Suprapubic skin (tissue), 4 donors: ENCODE measurements at regions not wholly inside any gene's neighbourhood (a gene's known extent, or its start where the extent isn't known, plus 50 kb on each side); places are given as distances from the start of the nearest gene placed in this dataset.
"Not testable (repeated sequence)": the region's sequence is repeated elsewhere in the genome, so short reads cannot be mapped to it uniquely, and the experiment has no call there.

Source experiments
- DNase-seq, 2 donors: peaks; one replicate each; pipeline ENCODE4 v3.0.0-alpha.2; 2019; ENCODE audit warnings: low spot score in 2 of 2
- H3K27ac ChIP-seq: fragments of 200-600 bp; sonication (generic); one replicate; pipeline ENCODE4 v1.5.1; 2019
- H3K27me3 ChIP-seq: fragments of 200-600 bp; sonication (generic); one replicate; pipeline ENCODE4 v1.5.1; 2019
- H3K36me3 ChIP-seq: fragments of 200-600 bp; sonication (generic); one replicate; pipeline ENCODE4 v1.5.1; 2019
- H3K4me1 ChIP-seq: fragments of 200-600 bp; sonication (generic); one replicate; pipeline ENCODE4 v1.5.1; 2019
- H3K4me3 ChIP-seq: fragments of 200-600 bp; sonication (generic); one replicate; pipeline ENCODE4 v1.5.1; 2019; ENCODE audit warnings: mild to moderate bottlenecking
- H3K9me3 ChIP-seq: fragments of 200-600 bp; sonication (generic); one replicate; pipeline ENCODE4 v1.5.1; 2019
- CTCF ChIP-seq, 2 donors: fragments of 200-600 bp in 1 of 2; fragments of 450-650 bp in 1 of 2; sonication (generic) in 1 of 2; IDR thresholded peaks; one replicate each; pipeline ENCODE4 v1.5.1; 2016 to 2019; ENCODE audit warnings: antibody characterized with exemption in 2 of 2, mild to moderate bottlenecking in 1 of 2, moderate library complexity in 1 of 2
- EP300 ChIP-seq: sonication (generic); formaldehyde crosslinking; IDR thresholded peaks from one replicate; pipeline ENCODE4 v1.6.1; 2017; ENCODE audit warnings: antibody characterized with exemption
- POLR2A ChIP-seq, 2 donors: fragments of 450-650 bp; IDR thresholded peaks; one replicate each; pipeline ENCODE4 v1.6.1; 2017; ENCODE audit warnings: antibody characterized with exemption in 2 of 2, mild to moderate bottlenecking in 2 of 2, moderate library complexity in 2 of 2
- POLR2AphosphoS5 ChIP-seq, 3 donors: sonication (generic); formaldehyde crosslinking; IDR thresholded peaks; one replicate each; pipeline ENCODE4 v1.6.1; 2017; ENCODE audit warnings: antibody characterized with exemption in 3 of 3
- WGBS: methylation state at CpG from one replicate; pipeline ENCODE4 v1.1.5; 2018; 5-methylcytosine and 5-hydroxymethylcytosine counted together

- TF ChIP-seq POLR2A (IDR thresholded peaks at IDR 0.05) (no peak), CTCF (IDR thresholded peaks at IDR 0.05) (no peak), POLR2AphosphoS5 (IDR thresholded peaks at IDR 0.05) (no peak), EP300 (no peak)
- Histone ChIP-seq H3K9me3 (no peaks in the 10 kb centered on the region), H3K36me3 (no peaks in the 10 kb centered on the region), H3K27me3 (no peaks in the 10 kb centered on the region), H3K4me3 (no peak overlapping the region), H3K27ac (no peak overlapping the region), H3K4me1 (no peaks in the 10 kb centered on the region)
- DNase-seq: no peak
- WGBS: 61% methylated on average over 6 of the region's 6 CpGs
These were observed 246.9 kb upstream of the HDX start for GRCh38 chrX:84748965-84749656.

- no peak for TF ChIP-seq POLR2AphosphoS5 (IDR thresholded peaks at IDR 0.05)
- no peak for TF ChIP-seq CTCF (IDR thresholded peaks at IDR 0.05)
- TF ChIP-seq POLR2A (IDR thresholded peaks at IDR 0.05): no peak
- TF ChIP-seq EP300: no peak
- no peaks in the 10 kb centered on the region for H3K9me3 ChIP-seq
- WGBS: 44% methylated on average over 1 of the region's 1 CpG
These were observed 243.1 kb upstream of the APOOL start for GRCh38 chrX:84760560-84760959.

GRCh38 chrX:84796321-84796720 is 207.4 kb upstream of the APOOL start:
- Histone ChIP-seq H3K27me3 (no peaks in the 10 kb centered on the region), H3K27ac (no peak overlapping the region), H3K4me3 (no peak overlapping the region), H3K9me3 (no peaks in the 10 kb centered on the region), H3K4me1 (no peaks in the 10 kb centered on the region), H3K36me3 (no peaks in the 10 kb centered on the region)
- no peak for TF ChIP-seq CTCF (IDR thresholded peaks at IDR 0.05)
- 90% methylated on average over 1 of the region's 1 CpG for WGBS
- DNase-seq: no peak

More at GRCh38 chrX:84760560-84760959, 243.1 kb upstream of the APOOL start:
- H3K36me3 ChIP-seq: no peaks in the 10 kb centered on the region
- DNase-seq: no peak
- H3K4me3 ChIP-seq: no peak overlapping the region
- no peaks in the 10 kb centered on the region for H3K4me1 ChIP-seq
- H3K27me3 ChIP-seq: no peaks in the 10 kb centered on the region
- H3K27ac ChIP-seq: no peak overlapping the region

- no peak for TF ChIP-seq EP300
- TF ChIP-seq POLR2AphosphoS5 (IDR thresholded peaks at IDR 0.05): no peak
- TF ChIP-seq POLR2A (IDR thresholded peaks at IDR 0.05): no peak
- no peak for TF ChIP-seq CTCF (IDR thresholded peaks at IDR 0.05)
- no peak for DNase-seq
These were observed 172.8 kb upstream of the APOOL start for GRCh38 chrX:84830836-84831235.

GRCh38 chrX:84846541-84846940 is 157.1 kb upstream of the APOOL start:
- not testable (repeated sequence) for DNase-seq, H3K9me3 ChIP-seq, H3K4me1 ChIP-seq, H3K36me3 ChIP-seq, H3K4me3 ChIP-seq, H3K27ac ChIP-seq, H3K27me3 ChIP-seq
- 87% methylated on average over 1 of the region's 1 CpG for WGBS

More at GRCh38 chrX:84830836-84831235, 172.8 kb upstream of the APOOL start:
- H3K27ac ChIP-seq: no peak overlapping the region
- H3K36me3 ChIP-seq: no peaks in the 10 kb centered on the region
- no peaks in the 10 kb centered on the region for H3K9me3 ChIP-seq
- H3K27me3 ChIP-seq: no peaks in the 10 kb centered on the region
- no peaks in the 10 kb centered on the region for H3K4me1 ChIP-seq
- H3K4me3 ChIP-seq: no peak overlapping the region

- not testable (repeated sequence) for H3K9me3 ChIP-seq, H3K4me3 ChIP-seq, H3K27me3 ChIP-seq, H3K27ac ChIP-seq, DNase-seq, H3K36me3 ChIP-seq, H3K4me1 ChIP-seq
- WGBS: 82% methylated on average over 3 of the region's 3 CpGs
These were observed 152.5 kb upstream of the APOOL start for GRCh38 chrX:84851183-84851582.

- not testable (repeated sequence) for H3K9me3 ChIP-seq, H3K27ac ChIP-seq, H3K27me3 ChIP-seq, H3K36me3 ChIP-seq, DNase-seq, H3K4me3 ChIP-seq, H3K4me1 ChIP-seq
- WGBS: 91% methylated on average over 3 of the region's 20 CpGs
These were observed 146.9 kb upstream of the APOOL start for GRCh38 chrX:84856791-84857190.

GRCh38 chrX:84858771-84859170 is 144.9 kb upstream of the APOOL start:
- DNase-seq, H3K4me3 ChIP-seq, H3K9me3 ChIP-seq, H3K4me1 ChIP-seq, H3K27me3 ChIP-seq, H3K36me3 ChIP-seq, H3K27ac ChIP-seq: not testable (repeated sequence)
- WGBS: 60% methylated on average over 1 of the region's 2 CpGs
